ENCODE measurements at regions not wholly inside any gene's neighbourhood (a gene's known extent, or its start where the extent isn't known, plus 50 kb on each side); places are given as distances from the start of the nearest gene placed in this dataset.

DNA sequence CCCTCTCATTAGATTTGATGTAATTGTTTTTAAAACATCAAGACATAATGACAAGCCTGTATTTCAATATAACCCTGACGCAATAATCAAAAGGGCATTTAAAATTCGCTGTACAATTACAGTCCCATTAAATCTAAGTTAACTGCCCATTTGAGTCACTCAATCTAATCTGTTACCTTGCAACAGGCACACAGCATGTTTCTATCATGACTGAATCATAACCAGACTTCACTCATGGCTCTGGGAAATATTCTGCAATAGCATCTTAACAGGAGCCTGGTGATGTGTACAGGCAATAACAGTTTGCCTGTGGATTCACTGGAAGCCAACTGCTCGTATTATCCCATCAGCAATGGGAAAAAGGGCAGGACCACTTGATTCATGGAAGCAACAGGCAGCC lies 142.3 kb upstream of the NCKAP5 start:
- BruUV-seq (replicated peaks) = no TSS peak
- no peak overlapping the region for H3K4me3 Mint-ChIP-seq (ENCODE audit: unreplicated experiment)

DNA sequence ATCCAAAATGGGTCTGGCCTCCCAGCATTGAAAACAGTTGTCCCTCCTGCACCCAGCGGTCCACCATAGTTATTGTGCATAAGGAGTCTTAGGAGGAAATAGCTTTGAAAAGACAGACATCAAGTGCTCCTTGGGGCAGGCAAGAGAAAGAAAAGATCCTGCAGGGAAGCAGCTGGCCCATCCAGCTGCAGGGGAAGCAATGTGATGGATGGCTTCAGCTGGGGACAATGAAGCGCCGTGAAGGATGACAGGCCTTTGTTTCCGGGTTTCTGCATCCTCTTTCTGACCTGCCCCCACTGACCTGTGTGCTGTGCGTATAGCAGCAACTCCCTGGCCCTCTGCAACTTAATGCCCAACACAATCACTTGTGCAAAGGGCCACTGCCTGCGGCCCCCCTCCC lies 142.9 kb upstream of the NCKAP5 start:
- BruUV-seq (replicated peaks) = no TSS peak
- peaks cover 38% of the 10 kb centered on the region for H3K9me3 Mint-ChIP-seq (ENCODE audit: unreplicated experiment)
- H3K4me1 Mint-ChIP-seq (ENCODE audit: insufficient read depth, unreplicated experiment) = no peaks in the 10 kb centered on the region
- intact Hi-C loops (cut with micrococcal nuclease) = no loop called here
- H3K27ac Mint-ChIP-seq (ENCODE audit: low read depth, unreplicated experiment) = no peak overlapping the region
- H3K4me3 Mint-ChIP-seq (ENCODE audit: unreplicated experiment) = no peak overlapping the region
- POLR2A ChIA-PET = no interaction called here
- no peaks in the 10 kb centered on the region for H3K36me3 Mint-ChIP-seq (ENCODE audit: insufficient read depth, unreplicated experiment)
- TF ChIP-seq, protein P1, sequence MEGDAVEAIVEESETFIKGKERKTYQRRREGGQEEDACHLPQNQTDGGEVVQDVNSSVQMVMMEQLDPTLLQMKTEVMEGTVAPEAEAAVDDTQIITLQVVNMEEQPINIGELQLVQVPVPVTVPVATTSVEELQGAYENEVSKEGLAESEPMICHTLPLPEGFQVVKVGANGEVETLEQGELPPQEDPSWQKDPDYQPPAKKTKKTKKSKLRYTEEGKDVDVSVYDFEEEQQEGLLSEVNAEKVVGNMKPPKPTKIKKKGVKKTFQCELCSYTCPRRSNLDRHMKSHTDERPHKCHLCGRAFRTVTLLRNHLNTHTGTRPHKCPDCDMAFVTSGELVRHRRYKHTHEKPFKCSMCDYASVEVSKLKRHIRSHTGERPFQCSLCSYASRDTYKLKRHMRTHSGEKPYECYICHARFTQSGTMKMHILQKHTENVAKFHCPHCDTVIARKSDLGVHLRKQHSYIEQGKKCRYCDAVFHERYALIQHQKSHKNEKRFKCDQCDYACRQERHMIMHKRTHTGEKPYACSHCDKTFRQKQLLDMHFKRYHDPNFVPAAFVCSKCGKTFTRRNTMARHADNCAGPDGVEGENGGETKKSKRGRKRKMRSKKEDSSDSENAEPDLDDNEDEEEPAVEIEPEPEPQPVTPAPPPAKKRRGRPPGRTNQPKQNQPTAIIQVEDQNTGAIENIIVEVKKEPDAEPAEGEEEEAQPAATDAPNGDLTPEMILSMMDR (IDR thresholded peaks at IDR 0.05; ENCODE audit: unreplicated experiment) = no peak
- CTCF ChIA-PET = interaction anchor here (0.5 to 1.2 kb wide), 2 partner anchors 17 to 69 kb away, joined by 5 to 7 read pairs; no protein-coding TSS in a partner anchor
- H3K27me3 Mint-ChIP-seq (ENCODE audit: insufficient read depth, unreplicated experiment) = no peaks in the 10 kb centered on the region
- no peak for DNase-seq (ENCODE audit: unreplicated experiment)

More for the DNA sequence above, 142.3 kb upstream of the NCKAP5 start:
- TF ChIP-seq, protein P1 (IDR thresholded peaks at IDR 0.05; ENCODE audit: unreplicated experiment) = no peak
- H3K9me3 Mint-ChIP-seq (ENCODE audit: unreplicated experiment) = peaks cover 34% of the 10 kb centered on the region
- no peaks in the 10 kb centered on the region for H3K4me1 Mint-ChIP-seq (ENCODE audit: insufficient read depth, unreplicated experiment)
- POLR2A ChIA-PET = no interaction called here
- CTCF ChIA-PET = no interaction called here
- H3K27me3 Mint-ChIP-seq (ENCODE audit: insufficient read depth, unreplicated experiment) = no peaks in the 10 kb centered on the region
- intact Hi-C loops (cut with micrococcal nuclease) = no loop called here
- H3K27ac Mint-ChIP-seq (ENCODE audit: low read depth, unreplicated experiment) = no peak overlapping the region
- DNase-seq (ENCODE audit: unreplicated experiment) = no peak
- no peaks in the 10 kb centered on the region for H3K36me3 Mint-ChIP-seq (ENCODE audit: insufficient read depth, unreplicated experiment)

DNA sequence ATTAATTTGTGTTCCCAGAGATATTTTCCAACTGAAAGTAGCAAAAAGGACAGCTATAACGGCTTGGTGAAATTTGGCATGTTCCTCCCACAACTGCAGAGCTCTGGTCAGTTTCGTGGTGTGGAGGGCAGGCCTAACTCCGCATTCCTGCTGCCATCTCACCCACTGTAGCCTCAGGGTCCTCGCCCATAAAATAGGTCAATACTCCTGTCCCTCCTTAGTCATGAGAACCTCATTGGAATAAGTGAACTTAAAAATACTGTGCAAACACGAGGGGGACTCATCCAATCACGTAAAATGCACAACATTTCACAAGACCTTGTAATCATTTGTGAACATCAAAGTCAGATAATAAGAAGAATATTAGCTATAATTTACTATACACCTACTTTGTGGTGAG lies 143.5 kb upstream of the NCKAP5 start:
- TF ChIP-seq, protein P1 (IDR thresholded peaks at IDR 0.05; ENCODE audit: unreplicated experiment) = no peak
- Mint-ChIP-seq H3K27ac (ENCODE audit: low read depth, unreplicated experiment) (no peak overlapping the region), H3K27me3 (ENCODE audit: insufficient read depth, unreplicated experiment) (no peaks in the 10 kb centered on the region), H3K36me3 (ENCODE audit: insufficient read depth, unreplicated experiment) (no peaks in the 10 kb centered on the region), H3K9me3 (ENCODE audit: unreplicated experiment) (peaks cover 34% of the 10 kb centered on the region), H3K4me1 (ENCODE audit: insufficient read depth, unreplicated experiment) (no peaks in the 10 kb centered on the region), H3K4me3 (ENCODE audit: unreplicated experiment) (no peak overlapping the region)
- CTCF ChIA-PET = interaction anchor here (0.5 to 1.2 kb wide), 2 partner anchors 17 to 68 kb away, joined by 5 to 7 read pairs; no protein-coding TSS in a partner anchor
- intact Hi-C loops (cut with micrococcal nuclease) = no loop called here
- no peak for DNase-seq (ENCODE audit: unreplicated experiment)
- POLR2A ChIA-PET = no interaction called here
- no TSS peak for BruUV-seq (replicated peaks)

DNA sequence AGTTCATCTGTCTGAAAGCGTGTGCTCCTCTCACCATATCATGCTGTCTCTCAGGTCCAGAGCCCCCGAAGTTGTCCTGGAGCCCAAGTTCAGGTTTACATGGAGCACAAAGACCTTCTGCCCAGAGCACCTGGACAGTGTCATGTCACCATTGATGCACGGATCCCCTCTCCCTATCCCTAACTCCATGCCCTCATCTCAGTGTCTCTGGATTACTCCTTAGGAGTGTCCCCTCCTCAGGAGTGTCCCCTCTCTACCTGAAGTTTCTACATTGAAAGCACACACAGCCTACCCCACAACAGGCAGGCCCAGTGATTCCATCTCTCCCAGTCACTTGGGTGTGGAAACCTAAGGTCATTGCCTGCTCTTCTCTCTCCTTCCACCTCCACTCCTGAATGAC lies 144.1 kb upstream of the NCKAP5 start:
- no peak overlapping the region for H3K27ac Mint-ChIP-seq (ENCODE audit: low read depth, unreplicated experiment)
- no peak overlapping the region for H3K4me3 Mint-ChIP-seq (ENCODE audit: unreplicated experiment)
- intact Hi-C loops (cut with micrococcal nuclease) = no loop called here
- ChIA-PET POLR2A (no interaction called here), CTCF (interaction anchor here (1.2 kb wide), 1 partner anchor 68 kb away, joined by 5 read pairs; no protein-coding TSS in a partner anchor)
- DNase-seq (ENCODE audit: unreplicated experiment) = no peak
- no peaks in the 10 kb centered on the region for H3K27me3 Mint-ChIP-seq (ENCODE audit: insufficient read depth, unreplicated experiment)
- no peaks in the 10 kb centered on the region for H3K36me3 Mint-ChIP-seq (ENCODE audit: insufficient read depth, unreplicated experiment)
- peaks cover 31% of the 10 kb centered on the region for H3K9me3 Mint-ChIP-seq (ENCODE audit: unreplicated experiment)
- no peaks in the 10 kb centered on the region for H3K4me1 Mint-ChIP-seq (ENCODE audit: insufficient read depth, unreplicated experiment)
- no TSS peak for BruUV-seq (replicated peaks)
- TF ChIP-seq, protein P1 (IDR thresholded peaks at IDR 0.05; ENCODE audit: unreplicated experiment) = no peak
